HL-60 (cell line): ENCODE measurements at regions not wholly inside any gene's neighbourhood (a gene's known extent, or its start where the extent isn't known, plus 50 kb on each side); places are given as distances from the start of the nearest gene placed in this dataset.
"Not testable (repeated sequence)": the region's sequence is repeated elsewhere in the genome, so short reads cannot be mapped to it uniquely, and the experiment has no call there.

Experiments
- DNase-seq, 2 experiments: peaks; one replicate each; pipeline ENCODE4 v3.0.0-alpha.2; 2010 to 2020; ENCODE audit warnings: low read depth in 1 of 2, low spot score in 1 of 2
- H3K27ac ChIP-seq: fragments of 250-450 bp; sonication (Bioruptor Pico); replicated peaks from 2 replicates; pipeline ENCODE4 v1.5.1; 2020; ENCODE audit warnings: mild to moderate bottlenecking, moderate library complexity
- H3K27me3 ChIP-seq: fragments of 250-450 bp; sonication (Bioruptor Pico); 2 replicates; pipeline ENCODE4 v1.5.1; 2021; ENCODE audit warnings: mild to moderate bottlenecking, moderate library complexity; ENCODE audit not compliant: insufficient read depth, poor library complexity, severe bottlenecking
- H3K4me3 ChIP-seq: replicated peaks from 2 replicates; pipeline ENCODE4 v1.5.1; 2011; ENCODE audit warnings: mild to moderate bottlenecking, control low read depth, low read length; ENCODE audit not compliant: insufficient read depth
- CTCF ChIP-seq: IDR thresholded peaks from one replicate; pipeline ENCODE4 v1.5.1; 2011; ENCODE audit warnings: low read length, control low read depth, inconsistent platforms; ENCODE audit not compliant: insufficient read depth
- GABPA ChIP-seq: IDR thresholded peaks from 2 replicates; pipeline ENCODE4 v1.6.1; 2012; ENCODE audit warnings: low read depth
- POLR2AphosphoS5 ChIP-seq: IDR thresholded peaks from 2 replicates; pipeline ENCODE4 v1.6.1; 2012; ENCODE audit warnings: low read depth
- SPI1 ChIP-seq: IDR thresholded peaks from 2 replicates; pipeline ENCODE4 v1.6.1; 2012; ENCODE audit warnings: low read depth, mild to moderate bottlenecking, borderline replicate concordance
- TF ChIP-seq, protein P1 (sequence below): IDR thresholded peaks from 2 replicates; pipeline ENCODE4 v1.6.1; 2012; ENCODE audit warnings: low read depth; ENCODE audit not compliant: insufficient replicate concordance

- Histone ChIP-seq H3K27ac (no peak overlapping the region), H3K4me3 (no peak overlapping the region), H3K27me3 (no peaks in the 10 kb centered on the region)
- TF ChIP-seq CTCF, result no peak
- no peak for TF ChIP-seq SPI1
- no peak for TF ChIP-seq GABPA
- TF ChIP-seq, protein P1, sequence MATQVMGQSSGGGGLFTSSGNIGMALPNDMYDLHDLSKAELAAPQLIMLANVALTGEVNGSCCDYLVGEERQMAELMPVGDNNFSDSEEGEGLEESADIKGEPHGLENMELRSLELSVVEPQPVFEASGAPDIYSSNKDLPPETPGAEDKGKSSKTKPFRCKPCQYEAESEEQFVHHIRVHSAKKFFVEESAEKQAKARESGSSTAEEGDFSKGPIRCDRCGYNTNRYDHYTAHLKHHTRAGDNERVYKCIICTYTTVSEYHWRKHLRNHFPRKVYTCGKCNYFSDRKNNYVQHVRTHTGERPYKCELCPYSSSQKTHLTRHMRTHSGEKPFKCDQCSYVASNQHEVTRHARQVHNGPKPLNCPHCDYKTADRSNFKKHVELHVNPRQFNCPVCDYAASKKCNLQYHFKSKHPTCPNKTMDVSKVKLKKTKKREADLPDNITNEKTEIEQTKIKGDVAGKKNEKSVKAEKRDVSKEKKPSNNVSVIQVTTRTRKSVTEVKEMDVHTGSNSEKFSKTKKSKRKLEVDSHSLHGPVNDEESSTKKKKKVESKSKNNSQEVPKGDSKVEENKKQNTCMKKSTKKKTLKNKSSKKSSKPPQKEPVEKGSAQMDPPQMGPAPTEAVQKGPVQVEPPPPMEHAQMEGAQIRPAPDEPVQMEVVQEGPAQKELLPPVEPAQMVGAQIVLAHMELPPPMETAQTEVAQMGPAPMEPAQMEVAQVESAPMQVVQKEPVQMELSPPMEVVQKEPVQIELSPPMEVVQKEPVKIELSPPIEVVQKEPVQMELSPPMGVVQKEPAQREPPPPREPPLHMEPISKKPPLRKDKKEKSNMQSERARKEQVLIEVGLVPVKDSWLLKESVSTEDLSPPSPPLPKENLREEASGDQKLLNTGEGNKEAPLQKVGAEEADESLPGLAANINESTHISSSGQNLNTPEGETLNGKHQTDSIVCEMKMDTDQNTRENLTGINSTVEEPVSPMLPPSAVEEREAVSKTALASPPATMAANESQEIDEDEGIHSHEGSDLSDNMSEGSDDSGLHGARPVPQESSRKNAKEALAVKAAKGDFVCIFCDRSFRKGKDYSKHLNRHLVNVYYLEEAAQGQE, result no peak
- no peak for TF ChIP-seq POLR2AphosphoS5
- DNase-seq, result no peak
These were observed 536.8 kb upstream of the ANO5 start for GRCh38 chr11:21656065-21656464.

DNA sequence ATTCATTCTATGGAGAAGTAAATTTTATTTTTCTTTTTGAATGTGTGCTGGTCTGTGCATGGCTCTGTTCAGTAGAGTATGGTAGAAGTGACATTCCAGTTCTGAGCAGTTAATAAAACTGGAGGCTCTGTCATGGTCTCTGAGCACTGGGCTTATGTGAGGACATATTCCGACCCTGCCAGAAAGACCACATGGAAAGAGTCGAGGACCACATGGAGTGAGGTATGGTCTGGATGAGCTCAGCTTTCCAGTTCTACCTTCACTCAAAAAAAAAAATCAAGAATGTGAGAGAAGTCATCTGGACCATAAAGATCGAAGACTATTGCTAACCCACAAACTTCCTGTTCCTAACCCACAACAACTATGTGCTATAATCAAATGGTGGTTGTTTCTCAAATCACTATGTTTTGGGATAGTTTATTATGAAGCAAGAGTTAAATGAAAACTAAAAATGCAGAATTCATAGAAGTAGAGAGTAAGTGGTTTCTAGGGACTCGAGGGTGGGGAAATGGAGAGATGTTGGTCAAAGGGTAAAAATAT, 534.2 kb upstream of the ANO5 start:
- H3K27ac ChIP-seq, result no peak overlapping the region
- H3K27me3 ChIP-seq, result no peaks in the 10 kb centered on the region
- DNase-seq, result no peak
- TF ChIP-seq SPI1, result no peak
- TF ChIP-seq, protein P1, result no peak
- no peak for TF ChIP-seq POLR2AphosphoS5
- no peak for TF ChIP-seq GABPA
- no peak for TF ChIP-seq CTCF
- no peak overlapping the region for H3K4me3 ChIP-seq

DNA sequence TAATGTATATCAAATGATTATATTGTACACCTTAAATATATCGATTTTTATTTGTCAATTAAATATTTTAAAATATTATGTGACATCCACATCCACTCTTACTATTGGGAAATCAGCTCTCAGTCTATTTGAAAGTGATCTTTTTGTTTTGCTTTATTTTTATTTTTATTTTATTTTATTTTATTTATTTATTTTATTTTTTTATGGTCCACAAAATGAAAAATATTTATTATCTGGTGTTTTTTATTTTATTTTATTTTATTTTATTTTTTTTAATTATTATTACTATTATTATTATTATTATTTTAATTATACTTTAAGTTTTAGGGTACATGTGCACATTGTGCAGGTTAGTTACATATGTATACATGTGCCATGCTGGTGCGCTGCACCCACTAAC, 533.5 kb upstream of the ANO5 start:
- not testable (repeated sequence) for H3K27ac ChIP-seq, H3K27me3 ChIP-seq, H3K4me3 ChIP-seq, DNase-seq

GRCh38 chr11:21659961-21660360, 532.9 kb upstream of the ANO5 start:
- TF ChIP-seq SPI1 (no peak), CTCF (no peak), POLR2AphosphoS5 (no peak), GABPA (no peak)
- TF ChIP-seq, protein P1, result no peak
- no peak overlapping the region for H3K4me3 ChIP-seq
- H3K27me3 ChIP-seq, result no peaks in the 10 kb centered on the region
- DNase-seq, result no peak
- H3K27ac ChIP-seq, result no peak overlapping the region
